DMS153 treated with DMSO at 0.1 percent for 48 hours (cell line): ENCODE measurements at regions not wholly inside any gene's neighbourhood (a gene's known extent, or its start where the extent isn't known, plus 50 kb on each side); places are given as distances from the start of the nearest gene placed in this dataset.

Experiments
- DNase-seq: peaks from one replicate; lab custom pipeline; 2025; ENCODE audit not compliant: unreplicated experiment; lab: John Stamatoyannopoulos, UW

DNA sequence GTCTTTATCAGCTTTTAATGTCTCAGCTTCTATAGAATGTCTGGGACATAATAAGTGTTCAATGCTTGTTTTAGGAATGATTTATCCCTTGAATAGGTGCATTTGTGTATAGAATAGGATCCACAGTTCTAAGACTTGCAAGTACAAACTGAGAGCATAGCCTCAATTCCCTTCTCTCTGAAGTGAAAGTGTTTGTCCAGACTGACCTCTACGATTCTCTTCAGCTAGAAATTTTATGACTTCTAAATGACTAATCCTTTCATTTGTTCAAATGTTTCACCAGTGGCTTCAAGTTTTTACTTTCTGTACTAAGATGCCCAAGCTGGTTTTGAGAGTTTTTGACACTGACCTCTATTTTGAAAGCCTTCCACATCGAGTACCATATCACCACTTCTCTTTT, 608.2 kb upstream of the ADGRL4 start:
- no peak for DNase-seq

DNA sequence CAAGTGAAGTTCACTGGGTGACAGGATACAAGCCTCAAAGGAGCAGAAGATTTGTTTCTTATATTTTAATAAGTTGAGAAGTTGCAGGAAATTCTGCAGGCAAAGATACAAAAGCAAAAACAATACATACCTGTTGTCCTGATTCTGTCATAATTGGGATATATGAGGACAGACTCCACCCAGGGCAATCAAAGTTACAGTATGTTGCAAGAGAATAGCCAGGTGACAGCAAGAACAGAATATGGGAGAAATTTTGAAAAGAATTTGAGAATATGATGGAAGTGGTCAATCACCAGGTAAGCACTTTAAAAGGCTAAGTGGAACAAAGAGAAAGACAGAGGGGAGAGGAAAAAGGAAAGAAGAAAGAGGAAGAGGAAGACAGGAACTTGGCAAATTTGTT, 607.6 kb upstream of the ADGRL4 start:
- no peak for DNase-seq

DNA sequence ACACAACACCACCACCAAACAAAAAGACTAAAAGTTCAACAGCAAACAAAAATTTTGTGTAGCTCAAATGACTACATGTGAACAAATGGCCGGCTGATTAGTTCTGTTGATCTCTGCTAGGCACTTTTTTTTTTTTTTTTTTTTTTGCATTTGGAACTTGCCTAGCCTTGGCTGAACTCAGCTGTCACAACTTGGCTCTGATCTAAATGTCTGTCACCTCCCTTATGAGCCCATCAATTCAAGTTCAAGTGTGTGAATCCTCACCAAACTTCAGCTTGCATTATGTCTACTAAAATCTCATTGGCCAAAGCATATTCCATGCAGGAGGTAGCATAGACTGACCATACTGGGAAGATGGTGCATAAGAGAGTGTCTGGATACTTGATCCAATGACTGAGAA, 606.5 kb upstream of the ADGRL4 start:
- no peak for DNase-seq

DNA sequence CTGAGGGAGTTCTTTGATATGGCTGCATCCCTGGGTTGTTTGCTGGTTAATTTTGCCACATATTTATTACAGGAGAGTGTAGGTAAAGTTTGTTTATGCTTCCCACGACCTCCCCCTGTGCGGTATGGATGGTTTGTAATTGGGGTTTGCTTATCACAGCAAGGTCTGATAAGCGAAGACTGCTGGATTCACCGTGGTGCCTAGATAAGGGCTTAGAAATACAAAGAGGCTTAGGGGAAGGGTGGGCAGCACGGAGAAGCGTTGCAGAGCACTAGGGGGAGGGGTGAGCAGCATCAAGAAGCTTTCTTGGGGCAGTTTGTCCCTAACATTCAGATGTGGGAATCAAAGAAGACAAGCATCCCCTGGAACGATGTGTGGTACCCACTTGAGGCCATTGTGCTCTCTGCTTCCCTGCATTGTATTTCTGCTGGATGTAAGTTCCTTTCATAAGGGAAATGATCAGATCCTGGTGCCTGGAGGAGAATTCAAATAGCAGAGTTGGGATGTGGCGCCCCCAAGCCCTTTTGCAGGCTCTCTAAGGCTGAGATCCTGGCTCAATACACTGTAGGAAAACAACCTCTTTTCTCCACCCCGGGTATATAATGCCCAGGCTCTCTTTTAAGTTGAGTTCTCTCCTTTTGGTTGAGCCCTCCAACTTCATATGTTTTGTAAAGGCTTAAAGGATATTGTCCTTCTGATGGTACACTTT, 598.1 kb upstream of the ADGRL4 start:
- no peak for DNase-seq

GRCh38 chr1:79603843-79604242, 597.3 kb upstream of the ADGRL4 start:
- DNase-seq = no peak

DNA sequence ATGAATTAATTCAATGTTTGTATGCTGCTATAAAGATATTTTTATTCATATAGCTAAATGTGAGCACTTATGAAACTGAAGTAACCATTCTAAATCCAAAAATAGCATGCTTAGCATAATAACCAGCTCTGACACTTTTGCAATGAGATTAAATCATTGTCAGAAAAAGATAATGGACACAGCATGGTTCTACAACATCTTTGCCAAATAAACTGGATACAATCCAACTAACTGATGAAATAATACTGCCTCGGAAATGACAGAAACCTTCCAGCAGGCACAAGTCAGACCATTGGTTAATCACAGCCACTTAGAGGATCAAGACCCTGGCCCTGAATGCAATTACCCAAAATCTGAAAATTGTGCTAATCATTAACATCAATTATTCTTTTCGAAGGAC, 592.7 kb upstream of the ADGRL4 start:
- no peak for DNase-seq

DNA sequence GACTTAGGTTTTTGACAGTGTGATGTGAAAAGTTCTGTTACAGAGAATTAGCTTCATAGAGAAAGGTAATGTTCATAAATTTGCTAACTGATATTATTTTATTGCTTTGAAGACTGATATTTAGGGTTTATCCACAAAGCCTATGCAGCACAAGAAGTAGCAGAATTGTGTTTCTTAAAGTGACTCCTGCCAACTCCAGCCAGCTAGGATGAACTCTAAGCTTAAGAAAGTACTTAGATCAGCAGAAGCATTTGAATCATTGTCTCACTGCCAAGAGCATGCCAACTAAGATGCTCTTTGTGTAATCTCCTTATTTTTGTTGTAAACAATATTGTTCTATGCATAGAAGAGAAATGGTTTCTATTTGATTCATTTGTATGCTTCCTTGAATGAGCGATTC, 589.4 kb upstream of the ADGRL4 start:
- no peak for DNase-seq

DNA sequence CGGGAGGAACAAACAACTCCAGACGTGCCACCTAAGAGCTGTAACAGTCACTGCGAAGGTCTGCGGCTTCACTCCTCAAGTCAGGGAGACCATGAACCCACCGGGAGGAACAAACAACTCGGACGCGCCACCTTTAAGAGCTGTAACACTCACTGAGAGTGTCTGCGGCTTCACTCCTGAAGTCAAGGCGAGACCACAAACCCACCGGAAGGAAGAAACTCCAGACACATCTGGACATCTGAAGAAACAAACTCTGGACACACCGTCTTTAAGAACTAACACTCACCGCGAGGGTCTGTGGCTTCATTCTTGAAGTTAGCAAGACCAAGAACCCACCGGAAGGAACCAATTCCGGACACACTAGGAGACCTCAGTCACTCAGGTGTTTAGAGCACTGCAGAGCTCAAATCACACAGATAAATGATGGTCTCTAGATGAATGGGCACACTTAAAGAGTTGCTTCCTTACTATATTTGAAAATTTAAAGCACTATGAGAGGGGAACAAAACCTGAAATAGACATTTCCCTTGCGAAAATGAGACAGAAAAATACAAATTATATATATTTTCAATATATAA, 587.7 kb upstream of the ADGRL4 start:
- no peak for DNase-seq

DNA sequence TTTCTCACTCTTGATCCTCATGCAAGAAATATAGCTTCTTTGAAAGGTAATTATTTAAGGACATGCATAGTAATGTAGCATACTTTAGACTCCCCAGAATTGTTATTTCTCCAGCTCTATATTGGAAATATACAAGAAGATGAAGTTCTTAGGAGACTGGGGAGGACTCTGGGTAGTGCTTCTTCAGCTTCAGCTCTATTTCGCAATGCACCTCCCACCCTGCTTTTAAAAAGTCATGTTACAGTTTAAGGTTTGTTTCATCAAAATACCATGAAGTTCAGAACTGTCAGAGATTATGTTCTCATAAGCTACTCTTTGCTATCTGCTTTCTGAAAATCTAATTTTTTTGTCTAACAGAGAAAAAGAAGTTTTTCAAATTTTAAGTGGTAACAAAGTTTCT, 586.2 kb upstream of the ADGRL4 start:
- DNase-seq = no peak

DNA sequence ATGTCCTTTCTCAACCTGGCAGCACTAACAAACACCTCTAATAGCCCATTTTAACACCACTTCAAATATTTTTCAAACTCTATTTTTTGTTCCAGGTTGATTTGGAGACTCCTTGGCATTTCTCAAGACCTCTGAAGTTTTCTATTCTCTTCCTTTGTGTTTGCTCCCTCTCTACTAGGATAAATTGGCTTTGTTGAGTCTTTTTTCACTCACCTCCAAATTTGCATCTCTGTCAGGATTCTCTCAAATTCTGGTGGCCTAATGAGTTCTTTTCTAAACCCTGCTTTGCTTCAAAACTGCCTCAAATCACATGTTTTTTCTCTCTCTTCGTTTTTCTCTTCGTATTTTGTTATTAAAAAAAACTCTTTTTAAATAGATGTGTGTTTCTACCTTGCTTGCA, 582.2 kb upstream of the ADGRL4 start:
- no peak for DNase-seq

DNA sequence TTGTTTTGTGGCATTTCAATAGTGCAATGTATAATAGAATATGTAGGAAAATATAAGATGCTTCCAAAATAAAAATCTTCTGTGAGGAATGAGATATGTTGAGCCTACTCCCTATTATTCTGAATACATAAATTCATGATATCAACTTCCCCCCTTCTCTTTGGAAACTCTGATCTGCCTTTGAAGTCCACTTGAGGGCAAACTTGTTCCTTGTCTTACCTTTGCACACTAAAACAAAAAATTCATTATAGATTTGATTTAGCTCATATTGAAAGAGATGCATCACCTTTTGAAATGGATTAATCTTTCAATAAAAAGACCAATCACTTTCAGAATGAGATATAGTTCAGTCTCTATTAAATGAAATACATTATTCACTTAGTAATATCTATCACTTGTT, 580.7 kb upstream of the ADGRL4 start:
- DNase-seq = no peak

- no peak for DNase-seq
Observed at GRCh38 chr1:79585801-79586200, 579.3 kb upstream of the ADGRL4 start.

GRCh38 chr1:79575424-79575823, 568.9 kb upstream of the ADGRL4 start:
- no peak for DNase-seq

GRCh38 chr1:79568411-79568810, 561.9 kb upstream of the ADGRL4 start:
- DNase-seq = no peak

DNA sequence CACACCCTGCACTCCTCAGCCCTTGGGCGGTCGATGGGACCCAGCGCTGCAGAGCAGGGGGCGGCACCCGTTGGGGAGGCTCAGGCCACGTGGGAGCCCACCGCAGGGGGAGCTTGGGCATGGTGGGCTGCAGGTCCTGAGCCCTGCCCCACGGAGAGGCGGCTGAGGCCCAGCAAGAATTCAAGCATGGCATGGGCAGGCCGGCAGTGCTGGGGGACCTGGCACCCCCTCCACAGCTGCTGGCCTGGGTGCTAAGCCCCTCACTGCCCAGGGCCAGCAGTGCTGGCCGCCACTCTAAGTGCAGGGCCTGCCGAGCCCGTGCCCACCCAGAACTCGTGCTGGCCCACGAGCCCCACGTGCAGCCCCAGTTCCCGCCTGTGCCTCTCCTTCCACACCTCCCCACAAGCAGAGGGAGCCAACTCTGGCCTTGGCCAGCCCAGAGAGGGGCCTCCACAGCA, 555.0 kb upstream of the ADGRL4 start:
- DNase-seq = no peak

GRCh38 chr1:79556189-79556588, 549.7 kb upstream of the ADGRL4 start:
- no peak for DNase-seq

- DNase-seq = no peak
Observed at GRCh38 chr1:79554688-79555087, 548.2 kb upstream of the ADGRL4 start.

DNA sequence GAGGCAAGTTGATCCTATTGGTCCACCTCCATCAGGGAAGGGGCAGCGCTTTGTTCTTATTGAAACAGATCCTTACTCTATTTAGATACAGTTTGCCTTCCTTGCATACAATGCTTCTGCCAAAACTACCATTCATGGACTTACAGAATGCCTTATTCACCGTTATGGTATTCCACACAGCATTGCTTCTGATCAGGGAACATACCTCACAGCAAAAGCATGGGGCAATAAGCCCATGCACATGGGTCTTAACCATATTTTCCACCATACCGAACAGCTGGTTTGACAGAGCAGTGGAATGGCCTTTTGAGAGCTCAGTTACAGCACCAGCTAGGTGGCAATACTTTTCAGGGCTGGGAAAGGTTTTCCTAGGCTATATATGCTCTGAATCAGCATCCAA, 544.8 kb upstream of the ADGRL4 start:
- DNase-seq = no peak

DNA sequence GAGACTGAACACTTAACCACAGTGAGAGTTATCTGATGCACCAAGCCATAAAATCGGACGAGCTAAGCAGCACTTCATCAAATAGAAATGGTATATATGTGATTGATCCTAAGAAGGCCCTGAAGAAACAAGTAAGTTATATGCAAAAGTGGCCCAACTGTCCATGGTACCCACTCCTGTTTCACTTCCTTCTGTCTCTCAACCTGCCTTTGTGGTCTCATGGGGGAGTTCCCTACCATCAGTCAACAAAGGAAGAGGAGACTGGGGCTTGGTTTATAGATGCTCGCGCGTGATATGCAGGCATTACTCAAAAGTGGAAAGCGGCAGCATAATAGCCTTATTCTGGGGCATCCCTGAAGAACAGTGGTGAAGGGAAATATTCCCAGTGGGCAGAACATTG, 543.9 kb upstream of the ADGRL4 start:
- DNase-seq = no peak

GRCh38 chr1:79549201-79549600, 542.7 kb upstream of the ADGRL4 start:
- no peak for DNase-seq

GRCh38 chr1:79547514-79547913, 541.0 kb upstream of the ADGRL4 start:
- no peak for DNase-seq

DNA sequence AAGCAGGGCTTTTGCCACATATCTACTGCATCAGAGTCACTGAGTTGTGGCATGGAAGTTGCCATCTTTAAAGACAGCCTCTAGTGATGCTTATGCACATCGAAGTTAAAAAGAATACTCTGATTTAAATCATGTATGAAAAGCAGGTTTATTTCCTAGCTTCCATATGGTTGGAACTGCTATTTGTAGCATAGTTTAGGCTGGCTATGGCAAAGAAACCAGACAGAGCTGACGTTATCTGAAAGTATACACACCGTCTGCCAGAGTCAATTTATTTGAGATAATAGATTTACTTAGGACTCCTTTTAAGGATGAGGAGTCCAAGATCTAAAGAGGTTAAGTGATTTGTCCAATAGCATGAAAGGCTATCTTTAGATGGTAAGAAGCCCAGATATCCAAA, 536.9 kb upstream of the ADGRL4 start:
- no peak for DNase-seq

DNA sequence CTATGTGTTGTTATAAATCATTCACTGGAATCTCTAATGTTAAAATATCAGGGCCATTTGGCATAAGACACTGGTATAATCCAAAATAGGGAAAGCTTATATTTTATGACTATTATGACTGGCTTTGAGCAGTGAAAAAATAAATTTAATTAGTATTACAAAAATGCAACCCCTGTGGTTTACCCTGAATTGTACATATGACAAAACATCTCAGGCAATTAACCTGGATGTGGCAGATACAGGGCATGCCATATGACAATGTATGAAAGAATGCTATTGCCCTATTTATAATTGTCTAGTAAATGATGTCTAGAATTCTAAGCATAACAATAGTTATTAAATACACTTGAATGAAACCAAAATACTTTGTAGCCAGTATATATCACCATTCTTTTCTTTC, 532.5 kb upstream of the ADGRL4 start:
- no peak for DNase-seq
